ENCODE measurements at regions not wholly inside any gene's neighbourhood (a gene's known extent, or its start where the extent isn't known, plus 50 kb on each side); places are given as distances from the start of the nearest gene placed in this dataset.

- no peaks in the 10 kb centered on the region for H3K27me3 Mint-ChIP-seq (ENCODE audit: unreplicated experiment)
- TF ChIP-seq, protein P1, sequence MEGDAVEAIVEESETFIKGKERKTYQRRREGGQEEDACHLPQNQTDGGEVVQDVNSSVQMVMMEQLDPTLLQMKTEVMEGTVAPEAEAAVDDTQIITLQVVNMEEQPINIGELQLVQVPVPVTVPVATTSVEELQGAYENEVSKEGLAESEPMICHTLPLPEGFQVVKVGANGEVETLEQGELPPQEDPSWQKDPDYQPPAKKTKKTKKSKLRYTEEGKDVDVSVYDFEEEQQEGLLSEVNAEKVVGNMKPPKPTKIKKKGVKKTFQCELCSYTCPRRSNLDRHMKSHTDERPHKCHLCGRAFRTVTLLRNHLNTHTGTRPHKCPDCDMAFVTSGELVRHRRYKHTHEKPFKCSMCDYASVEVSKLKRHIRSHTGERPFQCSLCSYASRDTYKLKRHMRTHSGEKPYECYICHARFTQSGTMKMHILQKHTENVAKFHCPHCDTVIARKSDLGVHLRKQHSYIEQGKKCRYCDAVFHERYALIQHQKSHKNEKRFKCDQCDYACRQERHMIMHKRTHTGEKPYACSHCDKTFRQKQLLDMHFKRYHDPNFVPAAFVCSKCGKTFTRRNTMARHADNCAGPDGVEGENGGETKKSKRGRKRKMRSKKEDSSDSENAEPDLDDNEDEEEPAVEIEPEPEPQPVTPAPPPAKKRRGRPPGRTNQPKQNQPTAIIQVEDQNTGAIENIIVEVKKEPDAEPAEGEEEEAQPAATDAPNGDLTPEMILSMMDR (IDR thresholded peaks at IDR 0.05): no peak
- H3K27ac Mint-ChIP-seq (ENCODE audit: unreplicated experiment): no peak overlapping the region
- peaks cover 6% of the 10 kb centered on the region for H3K4me1 Mint-ChIP-seq (ENCODE audit: unreplicated experiment)
- H3K4me3 Mint-ChIP-seq (ENCODE audit: unreplicated experiment): no peak overlapping the region
- H3K36me3 Mint-ChIP-seq (ENCODE audit: unreplicated experiment): no peaks in the 10 kb centered on the region
- no peak for DNase-seq (ENCODE audit: extremely low spot score, unreplicated experiment)
- no peaks in the 10 kb centered on the region for H3K9me3 Mint-ChIP-seq (ENCODE audit: unreplicated experiment)
Measured at GRCh38 chrX:13494562-13494961, 74.8 kb upstream of the EGFL6 start.

DNA sequence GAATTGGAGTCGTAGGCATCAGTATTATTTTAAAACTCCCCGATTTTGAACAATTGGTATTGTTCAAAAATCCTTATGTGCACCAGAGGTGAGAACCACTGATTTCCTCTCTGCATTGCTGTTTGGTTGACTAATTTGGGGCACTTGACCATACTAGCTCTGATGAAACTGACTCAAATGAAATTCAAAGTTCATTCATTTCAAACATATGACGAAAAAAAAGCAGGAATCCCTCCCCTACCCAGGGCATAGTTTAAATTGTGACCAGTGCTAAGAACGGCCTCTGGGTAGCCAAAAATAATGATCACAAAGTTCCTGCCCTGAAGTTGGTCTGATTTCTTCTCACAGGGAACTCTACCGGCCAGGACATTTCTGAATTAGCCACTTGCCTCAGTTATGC lies 75.7 kb upstream of the EGFL6 start:
- H3K27ac Mint-ChIP-seq (ENCODE audit: unreplicated experiment): no peak overlapping the region
- H3K4me3 Mint-ChIP-seq (ENCODE audit: unreplicated experiment): no peak overlapping the region
- TF ChIP-seq, protein P1 (IDR thresholded peaks at IDR 0.05): no peak
- no peak for DNase-seq (ENCODE audit: extremely low spot score, unreplicated experiment)
- H3K27me3 Mint-ChIP-seq (ENCODE audit: unreplicated experiment): no peaks in the 10 kb centered on the region
- peaks cover 15% of the 10 kb centered on the region for H3K4me1 Mint-ChIP-seq (ENCODE audit: unreplicated experiment)
- H3K9me3 Mint-ChIP-seq (ENCODE audit: unreplicated experiment): no peaks in the 10 kb centered on the region
- no peaks in the 10 kb centered on the region for H3K36me3 Mint-ChIP-seq (ENCODE audit: unreplicated experiment)

- no peak for DNase-seq (ENCODE audit: extremely low spot score, unreplicated experiment)
- Mint-ChIP-seq H3K4me1 (ENCODE audit: unreplicated experiment) (peaks cover 28% of the 10 kb centered on the region), H3K36me3 (ENCODE audit: unreplicated experiment) (no peaks in the 10 kb centered on the region), H3K27ac (ENCODE audit: unreplicated experiment) (no peak overlapping the region), H3K9me3 (ENCODE audit: unreplicated experiment) (no peaks in the 10 kb centered on the region), H3K27me3 (ENCODE audit: unreplicated experiment) (no peaks in the 10 kb centered on the region), H3K4me3 (ENCODE audit: unreplicated experiment) (no peak overlapping the region)
- TF ChIP-seq, protein P1 (IDR thresholded peaks at IDR 0.05): no peak
Measured at GRCh38 chrX:13492286-13492685, 77.1 kb upstream of the EGFL6 start.

DNA sequence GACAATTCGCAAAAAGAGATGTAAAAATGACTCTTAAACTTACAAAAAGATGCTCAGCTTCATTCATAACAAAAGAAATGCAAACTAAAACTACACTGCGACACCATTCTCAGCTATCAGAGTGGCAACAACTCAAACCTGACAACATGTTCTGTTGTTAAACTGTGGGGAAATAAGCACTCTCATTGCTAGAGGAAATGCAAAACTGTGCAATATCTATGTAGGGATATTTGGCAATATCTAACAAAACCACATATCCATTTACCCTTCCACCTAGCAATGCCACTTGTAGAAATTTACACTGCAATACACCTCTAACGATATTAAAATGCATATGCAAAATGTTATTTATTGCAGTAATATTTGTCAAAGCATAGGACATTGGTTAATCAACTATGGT lies 78.3 kb upstream of the EGFL6 start:
- TF ChIP-seq, protein P1 (IDR thresholded peaks at IDR 0.05): no peak
- Mint-ChIP-seq H3K4me1 (ENCODE audit: unreplicated experiment) (peaks cover 38% of the 10 kb centered on the region), H3K4me3 (ENCODE audit: unreplicated experiment) (no peak overlapping the region), H3K27ac (ENCODE audit: unreplicated experiment) (no peak overlapping the region), H3K36me3 (ENCODE audit: unreplicated experiment) (no peaks in the 10 kb centered on the region), H3K27me3 (ENCODE audit: unreplicated experiment) (no peaks in the 10 kb centered on the region), H3K9me3 (ENCODE audit: unreplicated experiment) (peaks cover 4% of the 10 kb centered on the region)
- no peak for DNase-seq (ENCODE audit: extremely low spot score, unreplicated experiment)

GRCh38 chrX:13489454-13489853 lies 79.9 kb upstream of the EGFL6 start:
- Mint-ChIP-seq H3K4me3 (ENCODE audit: unreplicated experiment) (no peak overlapping the region), H3K9me3 (ENCODE audit: unreplicated experiment) (peaks cover 4% of the 10 kb centered on the region), H3K4me1 (ENCODE audit: unreplicated experiment) (peaks cover 38% of the 10 kb centered on the region), H3K27me3 (ENCODE audit: unreplicated experiment) (no peaks in the 10 kb centered on the region), H3K27ac (ENCODE audit: unreplicated experiment) (peak overlapping the region; percentile 96), H3K36me3 (ENCODE audit: unreplicated experiment) (no peaks in the 10 kb centered on the region)
- no peak for DNase-seq (ENCODE audit: extremely low spot score, unreplicated experiment)
- TF ChIP-seq, protein P1 (IDR thresholded peaks at IDR 0.05): no peak

All from osteocyte (in vitro differentiated cells).